MM.1S (cell line): ENCODE measurements at regions not wholly inside any gene's neighbourhood (a gene's known extent, or its start where the extent isn't known, plus 50 kb on each side); places are given as distances from the start of the nearest gene placed in this dataset.

Source experiments
- CTCF ChIP-seq: fragments of 300-600 bp; sonication (generic); IDR thresholded peaks from 2 replicates; pipeline ENCODE4 v1.5.1; 2016; ENCODE audit warnings: antibody characterized with exemption, low read length, mixed read lengths
- EZH2 ChIP-seq: fragments of 300-600 bp; sonication (generic); optimal IDR thresholded peaks from 2 replicates; pipeline ENCODE3; 2017; ENCODE audit warnings: low read depth, mild to moderate bottlenecking, antibody characterized with exemption, low read length, mixed read lengths

GRCh38 chr2:163351966-163352365 is 383.8 kb downstream of the FIGN start:
- TF ChIP-seq EZH2 (no peak), CTCF (no peak)
